HT-29 (cell line): ENCODE measurements at regions not wholly inside any gene's neighbourhood (a gene's known extent, or its start where the extent isn't known, plus 50 kb on each side); places are given as distances from the start of the nearest gene placed in this dataset.

Source experiments
- DNase-seq: peaks from one replicate; pipeline ENCODE4 v3.0.0-alpha.2; 2015; ENCODE audit warnings: low spot score

DNA sequence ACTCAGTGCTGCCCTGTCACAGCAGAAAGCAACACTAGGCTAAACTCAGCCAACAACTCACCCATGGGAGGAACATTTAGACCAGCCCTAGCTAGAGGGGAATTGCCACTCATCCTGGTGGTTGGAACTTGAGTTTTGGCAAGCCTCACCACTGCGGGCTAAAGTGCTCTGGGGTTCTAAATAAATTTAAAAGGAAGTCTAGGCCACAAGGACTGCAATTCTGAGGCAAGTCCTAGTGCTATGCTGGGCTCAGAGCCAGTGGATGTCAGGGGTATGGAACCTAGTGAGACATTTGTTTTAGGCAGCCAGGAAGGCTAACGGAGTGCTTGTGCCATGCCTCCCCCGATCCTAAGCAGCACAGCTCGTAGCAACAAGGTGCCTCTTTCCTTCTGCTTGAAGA is 78.0 kb downstream of the RGS13 start:
- no peak for DNase-seq

DNA sequence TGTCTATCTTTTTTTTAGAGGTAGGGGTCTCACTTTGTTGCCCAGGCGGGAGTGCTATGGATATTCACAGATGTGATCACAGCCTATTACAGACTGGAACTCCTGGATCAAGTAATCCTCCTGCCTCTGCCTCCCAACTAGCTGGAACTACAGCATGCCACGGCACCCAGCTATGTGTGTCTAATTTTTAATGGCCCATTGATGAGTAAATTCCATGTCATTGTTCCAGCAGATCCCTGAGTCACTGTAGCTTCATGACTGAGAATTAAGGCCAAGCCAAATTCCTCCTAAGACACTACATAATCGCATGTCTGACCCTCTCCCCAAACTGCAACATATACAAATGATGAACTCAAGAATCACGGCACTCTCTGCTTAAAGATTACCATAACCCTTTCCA is 84.2 kb upstream of the RGS2 start:
- no peak for DNase-seq

DNA sequence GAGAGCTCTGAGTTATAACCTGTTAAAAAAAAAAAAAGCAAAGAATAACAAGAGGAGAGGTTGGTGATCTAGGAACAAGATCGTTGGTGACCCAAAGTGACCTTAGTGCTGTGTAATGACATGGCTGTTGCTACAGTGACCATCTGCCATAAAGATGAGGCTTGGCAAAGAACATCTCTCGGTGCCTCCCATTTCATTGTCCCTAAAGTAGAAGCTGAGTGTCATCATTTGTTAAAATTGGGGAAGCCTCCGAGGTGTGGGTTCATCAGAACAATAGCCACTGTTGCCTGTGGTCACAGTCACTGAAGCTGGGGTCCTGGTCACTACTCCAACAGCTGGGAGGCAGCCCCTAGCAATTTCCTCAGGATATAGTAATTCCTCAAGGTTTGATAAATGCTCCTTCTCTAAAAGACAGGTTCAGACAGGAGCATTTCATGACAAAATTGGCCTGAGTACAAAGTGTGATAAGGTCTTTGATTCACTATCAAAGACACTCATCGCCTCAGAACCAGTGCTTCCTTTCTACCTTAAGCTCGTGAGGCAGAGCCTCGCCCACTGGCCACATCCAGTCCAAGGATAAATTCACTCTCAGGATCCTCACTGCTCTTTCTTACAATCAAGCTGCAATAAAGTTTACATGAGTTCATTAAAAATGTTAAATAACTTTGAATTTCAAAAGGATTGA is 81.9 kb upstream of the RGS2 start:
- DNase-seq, result no peak

DNA sequence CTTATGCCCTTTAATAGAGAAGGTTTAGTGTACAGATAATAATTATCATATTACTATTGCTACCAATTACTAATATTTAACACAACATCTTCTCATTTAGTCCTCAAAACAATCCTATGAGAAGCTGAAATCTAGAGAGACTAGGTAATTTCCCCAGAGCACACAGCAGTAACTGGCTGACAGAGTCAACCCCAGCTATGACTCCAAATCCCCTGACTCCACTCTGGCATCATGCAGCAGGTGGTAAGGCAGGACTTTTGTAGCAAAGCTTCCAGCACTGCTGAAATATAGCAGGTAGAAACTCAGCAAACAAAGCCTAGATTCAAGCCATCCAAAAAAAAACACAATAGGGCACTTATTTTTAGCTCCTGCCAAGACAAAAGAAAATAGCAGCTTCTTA is 79.3 kb upstream of the RGS2 start:
- no peak for DNase-seq

DNA sequence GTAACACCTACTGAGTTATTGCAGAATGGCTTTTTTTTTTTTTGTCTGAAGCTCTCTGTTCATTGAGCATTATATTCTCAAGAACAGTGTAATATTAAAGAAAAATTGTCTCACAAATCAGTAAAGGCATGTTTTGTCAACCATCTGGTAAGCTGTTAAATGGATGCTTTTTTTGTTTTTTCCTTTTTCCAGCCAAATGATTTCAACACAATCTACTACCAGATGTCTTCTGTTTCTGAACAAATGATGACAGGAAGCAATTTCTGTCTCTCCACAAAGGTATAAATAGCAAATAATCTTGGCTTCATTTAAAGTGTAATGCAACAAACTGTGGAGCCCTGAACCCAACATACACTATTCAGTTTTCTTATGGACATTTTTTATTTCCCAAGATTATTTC is 78.6 kb upstream of the RGS2 start:
- no peak for DNase-seq

DNA sequence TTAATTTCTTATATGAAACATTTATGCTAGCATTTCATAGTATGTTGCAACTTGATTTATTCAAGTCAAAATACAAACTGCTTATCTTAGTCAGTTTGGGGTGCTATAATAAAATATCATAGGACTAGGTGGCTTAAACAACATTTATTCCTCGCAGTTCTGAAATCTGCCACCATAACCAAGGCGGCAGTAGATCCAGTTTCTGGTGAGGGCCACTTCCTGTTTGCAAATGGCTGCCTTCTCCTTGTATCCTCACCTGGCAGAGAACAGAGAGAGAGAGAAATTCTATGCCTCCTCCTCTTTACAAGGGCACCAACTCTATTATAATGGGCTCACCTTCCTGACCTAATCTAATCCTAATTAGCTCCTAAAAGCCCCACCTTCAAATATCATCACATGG is 76.1 kb upstream of the RGS2 start:
- peak; percentile 46 for DNase-seq

DNA sequence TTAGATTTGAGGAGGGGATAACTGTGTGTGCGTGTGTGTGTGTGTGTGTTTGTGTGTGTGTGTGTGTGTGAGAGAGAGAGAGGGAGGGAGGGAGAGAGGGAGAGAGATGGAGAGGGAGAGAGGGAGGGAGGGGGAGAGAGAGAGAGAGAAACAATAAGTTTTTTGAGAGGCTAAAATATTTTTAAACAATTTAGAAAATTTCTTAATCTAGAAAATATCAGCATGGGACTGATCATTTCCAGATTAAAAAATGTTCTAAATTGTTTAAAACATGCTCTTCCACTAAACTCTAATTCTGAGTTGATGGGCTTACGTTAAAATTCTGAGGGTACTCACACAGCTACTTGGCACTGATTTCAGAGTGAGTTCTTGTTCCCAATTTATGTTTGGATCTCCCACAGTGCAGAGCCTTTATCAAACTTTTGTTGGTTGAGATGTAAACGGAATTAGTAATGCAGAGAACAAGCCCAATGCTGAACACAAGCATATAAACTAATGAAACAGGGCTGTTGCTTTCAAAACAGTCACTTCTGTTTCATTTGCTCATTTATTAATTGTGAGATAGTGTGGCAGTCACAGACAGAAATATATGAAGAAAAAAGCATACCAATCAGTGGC is 73.4 kb upstream of the RGS2 start:
- DNase-seq, result no peak

DNA sequence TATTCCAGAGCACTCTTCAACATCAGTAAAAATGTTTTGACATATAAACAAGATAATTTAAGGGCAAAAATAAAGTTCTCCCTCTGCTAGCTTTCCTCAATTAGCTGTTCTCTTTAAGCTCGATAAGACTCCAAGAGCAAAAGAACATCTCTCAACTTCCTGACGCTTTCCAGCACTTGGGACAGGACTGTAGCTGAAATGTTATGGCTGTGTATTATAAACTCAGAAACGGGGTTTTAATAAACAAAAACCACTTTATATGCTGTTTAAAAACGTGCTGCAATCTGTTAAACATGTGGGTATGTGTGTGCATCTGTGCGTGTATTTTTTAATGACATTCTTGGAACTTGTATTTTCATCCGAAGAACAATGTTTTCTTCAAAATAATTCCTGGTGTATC is 71.5 kb upstream of the RGS2 start:
- DNase-seq, result no peak

DNA sequence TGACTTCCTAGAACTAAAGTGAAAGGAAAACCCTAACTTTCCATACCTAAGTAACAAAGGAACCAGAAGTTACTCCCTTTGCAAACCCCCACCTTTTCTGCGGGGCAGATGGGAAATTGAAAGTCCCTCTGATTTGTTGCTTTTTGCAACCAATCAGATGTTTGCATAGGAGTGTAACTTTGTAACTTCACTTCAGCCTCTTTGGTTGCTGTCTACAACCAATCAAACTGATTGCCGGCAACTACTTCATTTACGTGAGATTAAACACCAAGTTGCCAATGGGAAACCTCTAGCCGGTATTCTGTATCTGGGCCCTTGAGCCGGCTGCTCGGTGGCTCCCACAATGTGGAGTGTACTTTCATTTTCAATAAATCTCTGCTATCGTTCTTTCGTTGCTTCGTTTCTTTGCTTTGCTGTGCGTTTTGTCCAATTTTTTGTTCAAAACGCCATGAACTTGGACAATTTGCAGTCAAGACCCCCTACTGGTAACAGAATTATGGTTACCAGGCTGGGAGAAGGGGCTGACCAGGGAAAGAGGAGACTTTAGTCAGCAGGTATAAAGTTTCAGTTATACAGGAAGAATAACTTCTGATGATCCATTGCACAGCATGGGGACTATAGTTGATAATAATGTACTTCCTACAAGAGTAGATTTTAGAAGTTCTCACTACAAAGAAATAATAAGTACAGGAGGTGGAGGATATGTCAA is 69.2 kb upstream of the RGS2 start:
- peak; percentile 70 for DNase-seq

DNA sequence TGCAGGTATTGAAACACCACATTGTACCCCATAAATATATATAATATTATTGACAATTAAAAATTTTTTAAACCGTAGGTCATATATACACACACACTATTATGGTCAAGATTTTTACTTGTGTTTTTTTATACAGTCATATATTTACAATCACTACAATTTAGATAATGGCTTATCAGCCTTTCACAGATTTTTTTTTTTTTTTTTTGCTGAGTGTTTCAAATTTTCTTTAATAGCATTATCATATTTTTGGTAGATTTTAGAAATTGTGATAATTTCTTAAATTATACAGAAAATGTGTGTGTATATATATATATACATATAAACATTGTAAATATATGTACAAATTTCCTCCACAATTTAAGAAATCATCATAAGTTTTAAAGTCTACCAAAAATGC is 68.6 kb upstream of the RGS2 start:
- DNase-seq, result no peak

DNA sequence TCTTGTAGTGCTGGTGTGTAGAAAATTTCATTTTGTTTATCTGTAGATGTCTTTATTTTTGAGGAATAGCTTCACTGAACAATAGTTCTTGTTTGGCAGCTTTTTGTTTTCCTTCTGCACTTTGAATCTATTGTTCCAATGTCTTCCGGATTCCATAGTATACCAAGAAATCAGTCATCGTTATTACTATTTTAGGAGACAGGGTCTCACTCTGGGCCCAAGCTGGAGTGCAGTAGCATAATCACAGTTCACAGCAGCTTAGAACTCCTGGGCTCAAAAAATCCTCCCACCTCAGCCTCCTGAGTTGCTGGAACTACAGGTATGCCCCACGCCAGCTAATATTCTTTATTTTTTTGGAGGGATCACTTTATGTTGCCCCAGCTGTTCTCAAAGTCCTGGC is 67.7 kb upstream of the RGS2 start:
- DNase-seq, result no peak

DNA sequence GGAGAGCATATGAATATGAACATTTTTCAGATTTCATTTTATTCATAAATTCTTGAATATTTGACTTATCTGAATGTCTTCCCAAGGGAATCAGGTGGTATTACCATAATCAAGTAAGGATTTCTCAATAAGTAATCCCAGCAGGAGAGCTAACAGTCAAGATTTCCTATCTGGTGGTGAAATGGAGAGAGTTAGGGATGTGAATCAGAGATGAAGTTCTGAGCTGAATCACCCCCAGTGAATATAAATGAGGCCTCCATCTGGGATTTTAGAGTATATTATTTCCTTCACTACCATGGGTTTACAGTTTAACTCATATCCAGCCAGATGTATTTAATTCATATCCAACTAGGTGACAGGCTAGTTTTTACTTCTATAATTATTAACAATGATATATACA is 61.5 kb upstream of the RGS2 start:
- DNase-seq, result peak; percentile 10

DNA sequence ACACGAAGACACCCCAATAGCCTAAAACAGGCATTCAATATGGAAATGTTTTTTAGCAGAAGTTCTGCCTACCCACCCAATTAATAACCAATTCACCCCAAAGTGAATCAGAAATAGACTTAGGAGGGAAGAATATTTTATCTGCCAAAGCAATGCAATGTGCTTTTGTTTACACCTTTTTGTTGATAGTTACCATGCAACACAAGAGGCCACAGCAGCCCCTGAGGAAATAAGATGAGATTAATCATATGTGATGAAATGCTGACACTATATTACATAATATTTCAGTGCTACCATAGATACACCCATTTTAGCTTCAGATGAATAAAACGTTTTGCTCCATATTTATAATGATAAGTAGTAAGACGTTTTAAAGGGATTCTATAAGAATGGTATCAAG is 60.9 kb upstream of the RGS2 start:
- DNase-seq, result peak; percentile 46

DNA sequence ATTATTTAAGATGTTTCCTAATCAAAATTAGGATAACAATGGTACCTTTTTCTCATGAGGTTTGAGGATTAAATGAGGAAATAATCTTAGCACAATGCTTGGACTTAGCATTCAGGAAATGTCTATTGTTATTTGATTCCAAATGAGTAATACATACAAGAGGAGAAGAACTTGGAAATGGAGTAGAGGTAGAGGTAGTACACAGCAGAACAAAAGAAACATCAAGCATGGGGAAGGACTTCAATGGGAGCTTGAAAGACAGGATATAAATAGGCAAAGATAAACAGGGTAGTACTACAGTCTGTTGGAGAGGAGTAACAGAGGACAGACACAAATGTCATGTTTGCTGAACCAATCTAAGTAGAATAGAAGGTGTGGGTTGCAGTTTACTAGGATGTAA is 59.5 kb upstream of the RGS2 start:
- peak; percentile 9 for DNase-seq

DNA sequence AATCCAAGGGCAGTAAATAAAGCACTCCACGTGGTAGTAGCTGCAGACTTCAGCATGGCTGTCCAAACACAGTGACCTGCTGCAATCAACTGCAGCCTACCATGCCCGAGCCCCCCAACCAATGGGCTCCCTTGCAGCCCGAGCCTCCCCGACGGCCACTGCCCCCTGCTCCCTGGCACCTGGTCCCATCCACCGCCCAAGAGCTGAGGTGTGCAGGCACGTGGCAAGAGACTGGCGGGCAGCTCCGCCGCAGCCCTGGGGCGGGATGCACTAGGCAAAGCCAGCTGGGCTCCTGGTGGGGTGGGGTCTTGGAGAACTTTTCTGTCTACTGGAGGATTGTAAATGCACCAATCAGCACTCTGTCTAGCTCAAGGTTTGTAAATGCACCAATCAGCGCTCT is 57.6 kb upstream of the RGS2 start:
- DNase-seq, result no peak

DNA sequence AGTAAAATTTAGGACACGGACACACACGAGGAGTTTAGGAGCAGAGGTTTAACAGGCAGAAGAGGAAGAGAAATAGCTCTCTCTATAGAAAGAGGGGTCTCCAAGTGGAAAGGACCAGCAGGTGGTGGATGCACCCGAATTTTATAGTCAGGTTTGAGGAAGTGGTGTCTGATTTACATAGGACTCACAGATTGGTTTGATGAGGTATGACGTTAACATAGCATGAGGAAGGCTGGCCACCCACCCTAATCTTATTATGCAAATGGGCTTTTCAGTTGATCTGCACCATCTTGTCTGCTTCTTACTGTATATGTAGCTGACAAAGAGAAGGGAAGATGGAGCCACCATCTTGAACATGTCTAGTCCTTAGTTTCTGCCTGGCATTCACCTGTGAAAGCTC is 52.5 kb upstream of the RGS2 start:
- DNase-seq, result no peak

DNA sequence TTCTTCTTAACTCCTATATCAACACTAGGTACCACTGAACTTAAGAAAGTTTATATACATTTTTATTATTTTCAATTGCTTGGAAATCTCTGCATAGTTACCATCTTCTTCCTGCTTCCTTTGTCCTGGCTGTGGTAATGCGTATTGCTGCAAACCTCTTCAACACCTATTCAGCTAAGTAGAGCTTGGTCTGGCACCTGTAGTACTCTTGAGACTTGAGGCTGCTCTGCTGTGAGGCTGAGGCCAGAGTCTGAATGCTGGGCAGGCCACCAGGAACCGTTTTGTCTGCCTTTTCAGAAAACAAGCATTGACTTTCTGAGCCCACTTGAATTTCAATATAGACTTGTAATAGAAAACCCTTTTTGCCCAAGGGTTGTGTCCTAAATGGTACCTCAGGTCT is 52.0 kb upstream of the RGS2 start:
- no peak for DNase-seq

DNA sequence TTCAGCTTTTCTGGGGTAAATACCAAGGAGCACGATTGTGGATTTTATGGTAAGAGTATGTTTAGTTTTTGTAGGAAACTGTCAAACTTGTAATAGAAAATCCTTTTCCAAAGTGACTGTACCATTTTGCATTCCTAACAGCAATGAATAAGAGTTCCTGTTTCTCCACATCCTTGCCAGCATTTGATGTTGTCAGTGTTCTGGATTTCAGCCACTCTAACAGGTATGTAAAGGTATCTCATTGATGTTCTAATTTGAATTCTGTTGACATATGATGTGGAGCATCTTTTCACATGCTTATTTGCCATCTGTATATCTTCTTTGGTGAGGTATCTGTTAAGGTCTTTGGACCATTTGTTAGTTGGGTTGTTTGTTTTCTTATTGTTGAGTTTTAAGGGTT is 50.3 kb upstream of the RGS2 start:
- no peak for DNase-seq
